Activated naive CD8-positive, alpha-beta T cell treated with anti-CD3 and anti-CD28 coated beads, Interleukin-2, amount 10 ng/mL, durations not matched to agents 7 days and 5 days (primary cell): ENCODE measurements at regions not wholly inside any gene's neighbourhood (a gene's known extent, or its start where the extent isn't known, plus 50 kb on each side); places are given as distances from the start of the nearest gene placed in this dataset.

Experiments used
- ATAC-seq: fragments of 150-1000 bp; cut with Tn5 transposase; one replicate; pipeline ENCODE4 v1.10.0; 2021; ENCODE audit warnings: low read depth, moderate library complexity
- POLR2A ChIA-PET: fragments of 350-600 bp; sonication (Branson Sonifier 250); formaldehyde crosslinking; loops from one replicate; lab custom pipeline; 2021; ENCODE audit warnings: antibody characterized with exemption; lab: Charles Lee
- DNase-seq: peaks from one replicate; pipeline ENCODE4 v3.0.0; 2021
- H3K27ac Mint-ChIP-seq: one replicate; pipeline ENCODE4 v1.8.0; 2022; ENCODE audit warnings: mild to moderate bottlenecking, mixed read lengths
- H3K27me3 Mint-ChIP-seq: one replicate; pipeline ENCODE4 v1.8.0; 2022; ENCODE audit warnings: mild to moderate bottlenecking, moderate library complexity, mixed read lengths
- H3K36me3 Mint-ChIP-seq: one replicate; pipeline ENCODE4 v1.8.0; 2021; ENCODE audit warnings: mild to moderate bottlenecking, mixed read lengths
- H3K4me1 Mint-ChIP-seq: one replicate; pipeline ENCODE4 v1.8.0; 2021; ENCODE audit warnings: mixed read lengths
- H3K4me3 Mint-ChIP-seq: one replicate; pipeline ENCODE4 v1.8.0; 2022; ENCODE audit warnings: mild to moderate bottlenecking, moderate library complexity, mixed read lengths
- H3K9me3 Mint-ChIP-seq: one replicate; pipeline ENCODE4 v1.8.0; 2021; ENCODE audit warnings: mixed read lengths

GRCh38 chr3:13217253-13217652 is 144.0 kb upstream of the IQSEC1 start:
- POLR2A ChIA-PET = no interaction called here
- no peaks in the 10 kb centered on the region for H3K9me3 Mint-ChIP-seq
- H3K4me3 Mint-ChIP-seq = no peak overlapping the region
- H3K27ac Mint-ChIP-seq = no peak overlapping the region
- ATAC-seq = no peak
- H3K4me1 Mint-ChIP-seq = no peaks in the 10 kb centered on the region
- peaks cover 9% of the 10 kb centered on the region for H3K27me3 Mint-ChIP-seq
- H3K36me3 Mint-ChIP-seq = no peaks in the 10 kb centered on the region
- DNase-seq = no peak

DNA sequence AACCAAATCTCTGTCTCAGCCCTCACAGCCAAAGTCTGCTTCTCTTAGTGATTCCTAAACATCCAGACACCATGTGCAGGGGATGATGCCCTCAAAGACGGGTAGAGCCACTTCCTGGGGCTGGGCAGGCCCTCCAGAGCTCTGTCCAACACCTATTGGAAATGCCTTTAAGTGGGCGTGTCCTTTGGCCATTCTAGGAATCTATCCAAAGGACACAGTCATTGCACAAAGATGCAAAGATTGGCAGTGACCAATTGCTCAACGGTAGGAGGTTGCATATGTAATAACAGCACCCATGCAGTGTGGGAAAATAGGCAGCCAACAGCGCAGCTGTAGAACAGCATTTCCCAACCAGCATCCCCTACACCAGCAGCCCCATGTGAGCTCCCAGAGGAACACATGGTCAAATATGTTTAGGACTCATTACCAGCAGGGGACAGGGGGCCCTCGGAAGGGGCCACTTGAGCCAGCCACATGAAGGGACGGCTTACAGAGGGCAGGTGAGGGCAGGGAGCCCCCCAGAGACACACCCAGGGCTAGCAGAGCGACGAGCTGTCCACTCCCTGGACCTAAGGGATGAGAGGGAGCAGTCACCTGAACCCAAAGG is 142.8 kb upstream of the IQSEC1 start:
- Mint-ChIP-seq H3K27me3 (peaks cover 9% of the 10 kb centered on the region), H3K27ac (no peak overlapping the region), H3K9me3 (no peaks in the 10 kb centered on the region), H3K4me3 (no peak overlapping the region), H3K4me1 (no peaks in the 10 kb centered on the region), H3K36me3 (no peaks in the 10 kb centered on the region)
- POLR2A ChIA-PET = no interaction called here
- no peak for ATAC-seq
- DNase-seq = no peak

DNA sequence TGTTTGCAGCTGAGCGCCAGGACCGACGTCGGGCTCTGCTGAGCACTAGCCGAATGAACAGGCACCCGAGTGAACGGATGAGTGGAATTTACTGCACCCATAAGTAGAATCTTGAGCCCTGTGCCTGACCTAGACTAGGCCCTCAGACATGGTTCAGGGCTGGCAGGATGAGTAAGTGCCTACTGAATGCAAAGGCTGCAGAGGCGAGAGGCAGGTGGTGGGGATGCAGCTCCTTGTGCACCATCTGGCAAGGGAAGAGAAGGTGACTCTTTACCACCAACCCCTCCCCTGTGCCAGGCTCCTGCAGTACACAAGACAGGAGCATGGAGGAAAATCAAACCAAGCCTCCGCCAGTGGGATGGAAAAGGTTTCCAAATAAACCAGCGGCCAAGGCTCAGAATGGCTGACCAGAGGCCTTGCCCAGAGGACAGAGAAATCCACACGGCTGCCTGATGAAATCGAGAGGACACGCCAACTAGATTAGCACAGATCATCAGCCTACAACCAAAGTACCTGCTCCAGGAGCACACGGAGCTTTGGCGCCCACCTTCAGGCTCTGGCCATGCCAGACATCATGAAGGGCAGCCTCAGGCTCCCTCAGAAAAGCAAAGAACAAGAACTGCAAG is 141.7 kb upstream of the IQSEC1 start:
- Mint-ChIP-seq H3K4me1 (no peaks in the 10 kb centered on the region), H3K36me3 (no peaks in the 10 kb centered on the region), H3K9me3 (no peaks in the 10 kb centered on the region), H3K27me3 (peaks cover 9% of the 10 kb centered on the region), H3K4me3 (no peak overlapping the region), H3K27ac (no peak overlapping the region)
- no peak for DNase-seq
- POLR2A ChIA-PET = no interaction called here
- no peak for ATAC-seq

DNA sequence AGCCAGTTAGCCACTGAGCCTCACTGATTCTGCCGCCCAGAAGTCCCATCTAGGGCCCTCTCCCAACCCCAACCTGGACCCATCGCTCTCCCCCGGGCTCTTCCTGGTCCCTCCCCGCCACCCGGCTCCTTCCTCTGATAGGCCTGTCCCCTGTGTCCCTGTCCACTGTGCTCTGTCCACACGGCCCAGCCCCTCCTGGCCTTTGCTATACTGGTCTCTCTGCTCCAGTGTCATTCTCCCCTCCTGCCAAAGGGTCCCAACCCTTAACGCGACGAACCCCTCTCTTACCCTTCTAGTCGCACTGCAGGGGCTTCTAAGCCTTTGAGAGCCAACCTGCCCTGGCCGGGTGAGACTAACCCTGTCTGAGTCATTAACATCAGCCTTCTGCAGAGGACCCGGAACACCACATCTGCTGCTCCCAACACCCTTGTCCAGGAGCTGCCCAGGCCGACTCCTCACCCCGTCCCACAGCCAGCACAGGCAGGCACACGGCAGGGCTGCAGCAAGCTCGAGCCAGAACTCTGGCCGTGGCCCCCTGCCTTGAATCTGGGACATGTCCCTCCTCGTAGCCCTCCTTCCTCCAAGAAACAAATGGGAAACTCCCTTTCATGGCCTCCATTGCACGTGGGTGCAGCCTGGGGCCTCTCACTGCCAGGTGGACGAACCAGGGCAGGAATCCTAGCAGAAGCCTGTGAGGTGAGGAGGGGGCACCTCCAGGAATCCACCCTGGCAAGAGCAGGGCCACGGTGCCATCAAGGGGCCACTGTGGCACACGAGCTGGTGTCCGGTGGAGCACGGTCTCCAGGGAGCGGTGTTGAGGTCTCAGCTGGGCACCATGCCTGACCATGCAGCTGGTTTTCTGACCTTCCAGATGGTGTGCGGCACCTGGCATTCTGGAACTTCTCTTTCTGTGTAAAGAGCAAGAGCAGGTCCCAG is 140.9 kb upstream of the IQSEC1 start:
- POLR2A ChIA-PET = no interaction called here
- H3K36me3 Mint-ChIP-seq = no peaks in the 10 kb centered on the region
- H3K9me3 Mint-ChIP-seq = no peaks in the 10 kb centered on the region
- H3K4me1 Mint-ChIP-seq = no peaks in the 10 kb centered on the region
- DNase-seq (no peak), ATAC-seq (no peak)
- peaks cover 9% of the 10 kb centered on the region for H3K27me3 Mint-ChIP-seq
- H3K27ac Mint-ChIP-seq = no peak overlapping the region
- H3K4me3 Mint-ChIP-seq = no peak overlapping the region

- Mint-ChIP-seq H3K9me3 (no peaks in the 10 kb centered on the region), H3K4me1 (no peaks in the 10 kb centered on the region), H3K27ac (no peak overlapping the region), H3K36me3 (no peaks in the 10 kb centered on the region), H3K27me3 (peaks cover 9% of the 10 kb centered on the region), H3K4me3 (no peak overlapping the region)
- POLR2A ChIA-PET = no interaction called here
- DNase-seq (no peak), ATAC-seq (no peak)
These were observed 140.3 kb upstream of the IQSEC1 start for GRCh38 chr3:13213490-13213889.

DNA sequence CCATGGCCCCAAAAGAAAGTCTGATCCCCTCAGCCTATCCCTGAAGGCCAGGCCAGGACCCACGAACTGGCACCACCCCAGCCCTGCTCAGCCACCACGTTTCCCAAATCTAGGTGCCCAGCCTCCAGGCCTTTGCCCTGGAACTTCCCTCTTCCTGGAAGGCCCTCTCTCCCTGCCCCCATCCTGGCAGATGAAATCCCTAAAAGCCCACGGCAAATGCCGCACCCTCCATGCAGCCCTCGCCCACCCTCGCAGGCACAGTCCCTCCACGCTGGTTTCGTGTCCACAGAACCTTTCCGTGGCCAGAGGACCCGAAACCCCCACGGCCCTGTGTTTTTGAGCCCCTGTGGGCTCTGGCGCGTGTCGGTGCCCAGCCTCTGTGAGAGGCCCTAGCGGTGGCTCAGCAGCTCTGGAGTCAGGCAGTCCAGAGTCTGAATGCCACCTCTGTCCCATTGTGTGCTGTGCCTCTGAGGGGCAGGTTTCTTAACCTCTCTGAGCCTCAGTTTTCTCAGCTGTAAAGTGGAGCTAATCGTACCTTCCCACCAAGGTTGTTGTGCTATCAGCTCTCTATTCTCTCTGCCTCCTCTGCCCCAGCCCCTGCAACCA is 138.5 kb upstream of the IQSEC1 start:
- POLR2A ChIA-PET = no interaction called here
- Mint-ChIP-seq H3K27me3 (peaks cover 10% of the 10 kb centered on the region), H3K27ac (no peak overlapping the region), H3K9me3 (no peaks in the 10 kb centered on the region), H3K4me1 (no peaks in the 10 kb centered on the region), H3K36me3 (no peaks in the 10 kb centered on the region), H3K4me3 (no peak overlapping the region)
- DNase-seq (no peak), ATAC-seq (no peak)

DNA sequence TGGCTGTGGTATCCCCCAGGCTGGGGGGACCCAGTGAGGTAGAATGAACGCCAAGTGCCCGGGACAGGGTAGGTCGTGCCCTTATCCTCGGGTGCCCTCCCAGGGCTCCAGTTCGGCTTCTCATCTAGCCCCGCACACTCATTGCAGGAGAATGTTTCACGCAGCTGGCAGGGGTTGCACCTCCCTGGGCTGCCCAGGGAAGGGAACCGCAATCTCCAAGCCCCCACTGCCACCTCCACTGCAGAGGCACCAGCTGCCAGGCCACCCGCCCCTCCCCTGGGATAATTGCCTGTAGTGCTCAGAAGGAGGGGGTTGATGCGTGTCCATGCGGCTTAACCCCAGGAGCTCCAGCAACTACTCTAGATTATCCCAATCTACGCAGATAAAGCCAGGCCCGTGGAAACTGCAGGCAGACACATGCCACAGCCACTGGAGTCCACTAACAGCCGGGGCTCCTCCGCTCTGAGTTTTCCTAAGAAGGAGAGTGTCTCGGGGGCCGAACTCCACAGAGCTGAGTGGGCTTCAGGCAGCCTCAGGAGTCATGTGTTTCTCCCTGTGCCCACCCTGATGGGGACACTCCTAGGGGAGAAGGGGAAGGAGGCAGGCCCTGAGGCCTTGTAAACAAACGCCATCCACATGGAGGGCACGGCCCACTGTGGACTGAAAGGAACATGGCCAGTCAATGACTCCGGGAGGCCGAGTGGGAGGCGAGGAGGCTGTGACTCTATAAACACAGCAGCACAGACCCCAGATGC is 137.2 kb upstream of the IQSEC1 start:
- Mint-ChIP-seq H3K9me3 (no peaks in the 10 kb centered on the region), H3K27ac (no peak overlapping the region), H3K4me1 (no peaks in the 10 kb centered on the region), H3K36me3 (no peaks in the 10 kb centered on the region), H3K4me3 (no peak overlapping the region), H3K27me3 (peaks cover 22% of the 10 kb centered on the region)
- ATAC-seq = no peak
- DNase-seq = no peak
- POLR2A ChIA-PET = no interaction called here

GRCh38 chr3:13209634-13209997 is 136.4 kb upstream of the IQSEC1 start:
- POLR2A ChIA-PET = no interaction called here
- Mint-ChIP-seq H3K36me3 (no peaks in the 10 kb centered on the region), H3K27me3 (peaks cover 28% of the 10 kb centered on the region), H3K4me3 (no peak overlapping the region), H3K27ac (no peak overlapping the region), H3K4me1 (no peaks in the 10 kb centered on the region), H3K9me3 (no peaks in the 10 kb centered on the region)
- no peak for ATAC-seq
- DNase-seq = no peak

GRCh38 chr3:13208706-13209633 is 135.7 kb upstream of the IQSEC1 start:
- DNase-seq (no peak), ATAC-seq (no peak)
- Mint-ChIP-seq H3K9me3 (no peaks in the 10 kb centered on the region), H3K4me1 (no peaks in the 10 kb centered on the region), H3K4me3 (no peak overlapping the region), H3K27ac (no peak overlapping the region), H3K36me3 (no peaks in the 10 kb centered on the region), H3K27me3 (peaks cover 32% of the 10 kb centered on the region)
- POLR2A ChIA-PET = no interaction called here

GRCh38 chr3:13207975-13208705 is 134.9 kb upstream of the IQSEC1 start:
- H3K4me1 Mint-ChIP-seq = no peaks in the 10 kb centered on the region
- peaks cover 38% of the 10 kb centered on the region for H3K27me3 Mint-ChIP-seq
- no peaks in the 10 kb centered on the region for H3K9me3 Mint-ChIP-seq
- ATAC-seq (no peak), DNase-seq (no peak)
- POLR2A ChIA-PET = no interaction called here
- no peak overlapping the region for H3K27ac Mint-ChIP-seq
- H3K36me3 Mint-ChIP-seq = no peaks in the 10 kb centered on the region
- H3K4me3 Mint-ChIP-seq = no peak overlapping the region

DNA sequence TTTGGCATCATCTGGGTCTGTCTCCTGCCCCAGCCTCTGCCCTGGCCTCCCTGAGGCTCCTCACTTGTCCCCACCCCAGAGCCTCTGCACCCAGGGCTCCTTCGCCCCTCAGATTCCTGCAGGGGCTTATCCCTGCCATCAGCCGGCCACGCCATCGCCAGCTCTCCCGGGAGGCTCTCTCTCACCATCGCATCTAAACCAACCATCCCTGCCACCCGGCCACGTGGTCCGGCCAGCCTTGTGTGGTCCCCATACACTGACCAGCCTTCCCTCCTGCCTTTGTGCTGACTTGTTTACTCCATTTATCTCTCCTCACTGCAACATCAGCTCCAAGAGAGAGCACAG is 134.3 kb upstream of the IQSEC1 start:
- Mint-ChIP-seq H3K36me3 (no peaks in the 10 kb centered on the region), H3K27ac (no peak overlapping the region), H3K4me3 (no peak overlapping the region), H3K27me3 (peaks cover 41% of the 10 kb centered on the region), H3K4me1 (no peaks in the 10 kb centered on the region), H3K9me3 (no peaks in the 10 kb centered on the region)
- POLR2A ChIA-PET = no interaction called here
- DNase-seq = no peak
- ATAC-seq = no peak
